SJCRH30 (cell line): ENCODE measurements at regions not wholly inside any gene's neighbourhood (a gene's known extent, or its start where the extent isn't known, plus 50 kb on each side); places are given as distances from the start of the nearest gene placed in this dataset.

Experiments
- DNase-seq, 2 experiments: peaks; one replicate each; pipeline ENCODE4 v3.0.0-alpha.2; 2015 to 2020
- H3K27ac ChIP-seq: fragments of 250-450 bp; sonication (Bioruptor Pico); 2 replicates; pipeline ENCODE4 v1.5.1; 2020; ENCODE audit warnings: mild to moderate bottlenecking, moderate library complexity
- H3K27me3 ChIP-seq: fragments of 250-450 bp; sonication (Bioruptor Pico); 2 replicates; pipeline ENCODE4 v1.5.1; 2020; ENCODE audit warnings: mild to moderate bottlenecking, moderate library complexity
- H3K36me3 ChIP-seq: fragments of 250-450 bp; sonication (Bioruptor Pico); 2 replicates; pipeline ENCODE4 v1.5.1; 2020; ENCODE audit warnings: mild to moderate bottlenecking, moderate library complexity
- H3K4me1 ChIP-seq: fragments of 250-450 bp; sonication (Bioruptor Pico); 2 replicates; pipeline ENCODE4 v1.5.1; 2020; ENCODE audit warnings: mild to moderate bottlenecking, moderate library complexity
- H3K4me3 ChIP-seq: fragments of 250-450 bp; sonication (Bioruptor Pico); 2 replicates; pipeline ENCODE4 v1.5.1; 2020; ENCODE audit warnings: mild to moderate bottlenecking, moderate library complexity
- H3K9me3 ChIP-seq: fragments of 250-450 bp; sonication (Bioruptor Pico); replicated peaks from 2 replicates; pipeline ENCODE4 v1.5.1; 2020; ENCODE audit warnings: mild to moderate bottlenecking, moderate library complexity

- no peak overlapping the region for H3K4me3 ChIP-seq
These were observed 125.5 kb downstream of the CHRM3 start for GRCh38 chr1:239511875-239512274.

GRCh38 chr1:239516579-239516978 lies 130.2 kb downstream of the CHRM3 start:
- Histone ChIP-seq H3K36me3 (no peaks in the 10 kb centered on the region), H3K27ac (no peak overlapping the region), H3K27me3 (no peaks in the 10 kb centered on the region)

More at GRCh38 chr1:239511875-239512274, 125.5 kb downstream of the CHRM3 start:
- DNase-seq: no peak
- Histone ChIP-seq H3K27ac (no peak overlapping the region), H3K4me1 (no peaks in the 10 kb centered on the region), H3K36me3 (no peaks in the 10 kb centered on the region), H3K27me3 (no peaks in the 10 kb centered on the region), H3K9me3 (no peaks in the 10 kb centered on the region)

DNA sequence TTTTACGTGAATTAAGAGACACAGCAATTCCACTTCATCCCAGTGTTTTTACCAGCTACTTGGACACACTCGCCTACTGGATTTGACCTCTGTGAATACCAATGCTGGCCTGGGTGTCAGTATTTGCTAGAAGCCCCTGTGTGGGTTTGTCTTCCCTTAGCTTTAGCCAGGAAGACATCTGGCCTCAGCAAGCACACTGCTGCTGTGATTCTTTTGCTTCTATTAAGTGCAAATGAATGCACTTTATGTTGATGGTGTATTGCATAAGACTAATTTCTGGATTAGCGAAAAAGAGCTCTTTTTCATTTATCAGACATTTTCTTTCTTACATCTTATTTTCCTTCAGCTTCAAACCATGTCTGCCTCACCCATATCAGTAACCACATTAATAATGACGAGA lies 140.0 kb downstream of the CHRM3 start:
- Histone ChIP-seq H3K27me3 (no peaks in the 10 kb centered on the region), H3K36me3 (no peaks in the 10 kb centered on the region), H3K4me3 (no peak overlapping the region), H3K9me3 (no peaks in the 10 kb centered on the region), H3K27ac (no peak overlapping the region), H3K4me1 (no peaks in the 10 kb centered on the region)
- DNase-seq: no peak

More at GRCh38 chr1:239516579-239516978, 130.2 kb downstream of the CHRM3 start:
- no peak for DNase-seq
- Histone ChIP-seq H3K4me3 (no peak overlapping the region), H3K4me1 (no peaks in the 10 kb centered on the region), H3K9me3 (no peaks in the 10 kb centered on the region)

DNA sequence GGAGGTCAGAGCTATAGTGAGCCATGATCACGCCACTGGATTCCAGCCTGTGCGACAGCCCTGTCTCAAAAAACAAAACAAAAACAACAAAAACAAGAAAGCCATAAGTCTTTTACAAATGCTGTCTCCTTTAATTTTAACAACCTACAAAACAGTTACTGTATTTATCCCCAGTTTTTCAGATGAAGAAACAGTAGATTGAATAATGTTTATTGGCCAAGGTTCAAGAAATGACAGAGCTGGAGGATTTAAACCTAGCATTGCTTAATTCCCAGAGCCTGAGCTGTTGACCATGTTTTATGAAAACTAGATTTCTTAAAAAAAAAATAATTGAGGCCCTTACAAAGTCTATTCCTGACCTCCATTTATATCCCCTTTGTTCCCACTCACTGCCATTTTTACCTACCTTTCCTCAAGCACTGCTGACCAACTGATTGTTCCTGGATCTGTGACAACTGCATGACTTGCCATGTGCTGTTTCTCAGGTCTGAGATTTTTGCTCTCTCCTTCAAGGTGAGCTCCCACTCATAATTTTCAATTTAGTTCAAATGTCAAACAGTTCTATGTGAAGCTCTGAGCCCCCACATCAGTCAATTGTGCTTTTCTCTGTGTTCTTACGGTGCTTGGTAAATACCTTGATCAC lies 140.8 kb downstream of the CHRM3 start:
- H3K36me3 ChIP-seq: no peaks in the 10 kb centered on the region
- no peak for DNase-seq
- no peaks in the 10 kb centered on the region for H3K9me3 ChIP-seq
- H3K27ac ChIP-seq: no peak overlapping the region
- H3K27me3 ChIP-seq: no peaks in the 10 kb centered on the region
- no peak overlapping the region for H3K4me3 ChIP-seq
- H3K4me1 ChIP-seq: no peaks in the 10 kb centered on the region

DNA sequence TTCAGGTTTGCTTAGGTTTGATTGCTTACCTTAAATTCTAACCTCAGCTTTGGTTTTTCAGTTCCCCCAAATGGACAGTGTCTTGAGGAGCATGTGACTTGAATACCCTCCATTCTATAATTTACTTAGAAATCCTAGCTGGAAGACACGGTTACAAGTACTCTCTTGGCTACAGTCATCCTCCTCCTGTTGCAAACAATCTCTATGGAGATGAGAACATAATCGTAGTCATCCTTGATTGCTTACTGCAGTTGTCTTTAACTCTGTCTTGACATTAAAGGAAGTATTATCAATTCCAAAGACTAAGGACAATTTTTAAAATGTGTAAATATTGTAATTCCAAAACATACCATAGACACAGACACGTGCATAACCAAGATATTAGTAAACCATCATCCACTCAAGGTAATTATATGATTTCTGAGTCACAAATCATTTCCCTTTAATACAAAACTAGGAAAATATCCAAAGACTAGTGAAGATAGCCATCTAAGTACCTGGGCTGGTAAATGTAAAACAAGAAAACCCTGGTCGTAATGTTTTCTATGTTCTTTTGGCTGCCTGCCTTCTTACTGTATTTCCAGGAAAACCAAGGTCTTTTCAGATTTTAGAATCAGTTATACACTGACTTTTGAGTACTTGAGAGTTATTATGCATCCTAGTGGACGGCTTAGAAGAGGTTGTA lies 149.9 kb downstream of the CHRM3 start:
- Histone ChIP-seq H3K36me3 (no peaks in the 10 kb centered on the region), H3K27me3 (no peaks in the 10 kb centered on the region), H3K4me3 (no peak overlapping the region), H3K9me3 (no peaks in the 10 kb centered on the region), H3K27ac (no peak overlapping the region), H3K4me1 (peaks cover 7% of the 10 kb centered on the region; the same call in 1 of the 2 replicates)
- DNase-seq: no peak

DNA sequence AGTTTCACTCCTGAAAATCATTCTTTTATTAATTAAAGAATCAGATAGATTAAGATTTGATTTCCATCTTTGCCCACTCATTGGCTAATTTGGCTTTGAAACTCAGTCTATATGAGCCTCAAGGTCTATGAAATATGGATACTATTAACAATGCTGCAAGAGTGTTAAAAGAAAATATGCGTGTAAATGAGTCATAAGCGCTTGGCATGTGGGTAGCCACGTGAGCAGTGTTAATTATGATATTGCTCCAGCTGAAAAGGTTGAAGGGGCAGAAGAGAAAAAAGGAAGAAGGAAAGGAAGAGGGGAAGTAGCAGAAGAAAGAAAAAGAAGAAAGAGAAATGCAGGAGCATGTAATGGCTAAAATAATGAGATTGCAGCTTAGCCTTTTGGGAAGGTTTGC lies 151.4 kb downstream of the CHRM3 start:
- Histone ChIP-seq H3K36me3 (no peaks in the 10 kb centered on the region), H3K27ac (no peak overlapping the region)

GRCh38 chr1:239538239-239538988 lies 152.0 kb downstream of the CHRM3 start:
- Histone ChIP-seq H3K27me3 (no peaks in the 10 kb centered on the region), H3K4me1 (peaks cover 7% of the 10 kb centered on the region; the same call in 1 of the 2 replicates), H3K9me3 (no peaks in the 10 kb centered on the region), H3K36me3 (no peaks in the 10 kb centered on the region), H3K4me3 (no peak overlapping the region), H3K27ac (no peak overlapping the region)
- no peak for DNase-seq

More for the DNA sequence above, 151.4 kb downstream of the CHRM3 start:
- Histone ChIP-seq H3K4me3 (no peak overlapping the region), H3K27me3 (no peaks in the 10 kb centered on the region), H3K4me1 (peaks cover 7% of the 10 kb centered on the region; the same call in 1 of the 2 replicates), H3K9me3 (no peaks in the 10 kb centered on the region)
- DNase-seq: no peak

DNA sequence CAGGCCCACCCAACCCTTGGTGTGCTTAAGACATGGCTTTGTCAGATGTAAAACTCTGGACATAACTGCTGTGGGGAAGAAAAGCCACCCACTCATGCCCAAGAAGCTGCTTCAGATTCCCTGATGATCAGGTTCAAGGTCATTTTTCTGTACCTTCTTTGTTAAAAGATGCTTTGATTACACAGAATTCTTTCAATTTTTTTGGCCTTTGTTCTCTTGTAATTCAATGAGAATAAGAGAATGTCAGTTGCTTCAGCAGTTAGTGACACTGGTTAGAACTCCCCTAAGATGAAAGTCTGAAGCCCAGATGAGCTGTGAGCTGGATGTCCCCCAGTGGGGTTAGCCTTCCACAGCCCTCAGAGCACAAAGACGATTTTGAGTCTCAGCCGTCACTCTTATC lies 152.7 kb downstream of the CHRM3 start:
- H3K4me1 ChIP-seq: peaks cover 7% of the 10 kb centered on the region; the same call in 1 of the 2 replicates
- H3K27ac ChIP-seq: no peak overlapping the region
- H3K27me3 ChIP-seq: no peaks in the 10 kb centered on the region
- DNase-seq: no peak
- no peaks in the 10 kb centered on the region for H3K9me3 ChIP-seq
- no peak overlapping the region for H3K4me3 ChIP-seq
- H3K36me3 ChIP-seq: no peaks in the 10 kb centered on the region

- Histone ChIP-seq H3K4me1 (peaks cover 7% of the 10 kb centered on the region; the same call in 1 of the 2 replicates), H3K27ac (no peak overlapping the region), H3K9me3 (no peaks in the 10 kb centered on the region), H3K36me3 (no peaks in the 10 kb centered on the region), H3K27me3 (no peaks in the 10 kb centered on the region), H3K4me3 (no peak overlapping the region)
- DNase-seq: no peak
These were observed 153.4 kb downstream of the CHRM3 start for GRCh38 chr1:239539812-239540211.

DNA sequence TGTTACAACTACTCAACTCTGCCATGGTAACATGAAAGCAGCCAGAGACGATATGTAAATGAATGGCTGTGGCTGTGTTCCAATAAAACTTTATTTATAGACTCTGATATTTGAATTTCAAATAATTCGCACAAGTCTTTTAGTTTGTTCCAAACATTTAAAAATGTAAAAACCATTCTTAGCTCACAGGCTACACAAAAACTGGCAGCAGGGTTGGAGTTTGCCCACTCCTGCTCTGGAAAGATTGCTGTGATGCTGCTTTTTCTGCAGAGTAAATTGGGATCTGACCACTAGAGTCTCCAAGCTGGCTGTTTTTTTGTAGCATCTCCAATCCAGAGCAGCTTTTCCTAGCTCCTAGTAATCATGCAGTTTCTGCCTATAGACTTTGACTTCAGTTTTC lies 157.5 kb downstream of the CHRM3 start:
- H3K4me3 ChIP-seq: no peak overlapping the region
- no peak overlapping the region for H3K27ac ChIP-seq
- no peaks in the 10 kb centered on the region for H3K27me3 ChIP-seq
- no peak for DNase-seq
- no peaks in the 10 kb centered on the region for H3K4me1 ChIP-seq
- no peaks in the 10 kb centered on the region for H3K9me3 ChIP-seq
- H3K36me3 ChIP-seq: no peaks in the 10 kb centered on the region

GRCh38 chr1:239545466-239545865 lies 159.1 kb downstream of the CHRM3 start:
- DNase-seq: no peak

GRCh38 chr1:239547987-239548386 lies 161.6 kb downstream of the CHRM3 start:
- H3K9me3 ChIP-seq: no peaks in the 10 kb centered on the region
- H3K4me1 ChIP-seq: no peaks in the 10 kb centered on the region
- no peak for DNase-seq
- no peak overlapping the region for H3K4me3 ChIP-seq
- H3K36me3 ChIP-seq: no peaks in the 10 kb centered on the region
- H3K27me3 ChIP-seq: no peaks in the 10 kb centered on the region
- H3K27ac ChIP-seq: no peak overlapping the region

More at GRCh38 chr1:239545466-239545865, 159.1 kb downstream of the CHRM3 start:
- Histone ChIP-seq H3K9me3 (no peaks in the 10 kb centered on the region), H3K27ac (no peak overlapping the region), H3K4me3 (no peak overlapping the region), H3K27me3 (no peaks in the 10 kb centered on the region), H3K36me3 (no peaks in the 10 kb centered on the region), H3K4me1 (no peaks in the 10 kb centered on the region)

GRCh38 chr1:239550178-239550577 lies 163.8 kb downstream of the CHRM3 start:
- Histone ChIP-seq H3K4me1 (no peaks in the 10 kb centered on the region), H3K36me3 (no peaks in the 10 kb centered on the region), H3K27ac (no peak overlapping the region), H3K27me3 (no peaks in the 10 kb centered on the region), H3K4me3 (no peak overlapping the region), H3K9me3 (no peaks in the 10 kb centered on the region)
- DNase-seq: no peak

- Histone ChIP-seq H3K9me3 (no peaks in the 10 kb centered on the region), H3K27me3 (no peaks in the 10 kb centered on the region), H3K36me3 (no peaks in the 10 kb centered on the region), H3K4me3 (no peak overlapping the region), H3K4me1 (no peaks in the 10 kb centered on the region), H3K27ac (no peak overlapping the region)
- DNase-seq: no peak
These were observed 169.0 kb downstream of the CHRM3 start for GRCh38 chr1:239555350-239555749.

DNA sequence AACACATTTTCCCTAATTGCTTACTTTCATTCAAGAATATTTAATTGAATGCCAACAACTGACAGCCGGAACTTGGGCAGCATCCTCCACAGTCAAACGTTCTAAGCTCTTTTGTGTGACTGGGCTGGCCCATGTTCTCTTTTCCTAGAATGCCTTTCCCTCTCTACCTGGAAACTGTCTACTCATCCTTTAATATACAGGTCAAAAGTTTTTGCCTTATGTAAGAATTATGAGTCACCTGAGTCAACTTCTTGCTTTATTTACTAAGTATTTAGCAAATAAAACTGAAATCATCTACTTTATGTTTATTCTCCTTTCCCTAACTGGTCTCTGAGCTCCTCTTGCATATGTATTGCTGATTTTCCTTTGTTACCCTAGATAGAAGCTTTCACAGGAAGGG lies 172.2 kb downstream of the CHRM3 start:
- Histone ChIP-seq H3K27ac (no peak overlapping the region), H3K27me3 (no peaks in the 10 kb centered on the region), H3K4me1 (no peaks in the 10 kb centered on the region), H3K9me3 (no peaks in the 10 kb centered on the region), H3K36me3 (no peaks in the 10 kb centered on the region), H3K4me3 (no peak overlapping the region)
- no peak for DNase-seq
